Right lobe of liver (tissue), 4 donors: ENCODE measurements at regions not wholly inside any gene's neighbourhood (a gene's known extent, or its start where the extent isn't known, plus 50 kb on each side); places are given as distances from the start of the nearest gene placed in this dataset.

Source experiments
- CTCF ChIP-seq, 4 donors: fragments of 200-600 bp in 3 of 4; fragments of 450-650 bp in 1 of 4; IDR thresholded peaks; one replicate each; pipeline versions ENCODE4 v1.5.1 to v1.8.0; 2016 to 2022; ENCODE audit warnings: antibody characterized with exemption in 4 of 4, mild to moderate bottlenecking in 2 of 4
- POLR2A ChIP-seq: fragments of 450-650 bp; IDR thresholded peaks from one replicate; pipeline ENCODE4 v1.6.1; 2017; ENCODE audit warnings: antibody characterized with exemption, mild to moderate bottlenecking
- donor health status: DM: no; HTN: no; CAD: no.
- donor health status: DM: no; HTN: no; CAD: no.
- donor health status: DM: no; HTN: yes; CAD: no.

- no peak for TF ChIP-seq POLR2A
- TF ChIP-seq CTCF (IDR thresholded peaks at IDR 0.05) = no peak
Measured at GRCh38 chr12:75581515-75581914, 70.1 kb upstream of the KRR1 start.
